ENCODE measurements at regions not wholly inside any gene's neighbourhood (a gene's known extent, or its start where the extent isn't known, plus 50 kb on each side); places are given as distances from the start of the nearest gene placed in this dataset.
A peak's percentile ranks its signal among the peaks of the same experiment; 100 is the strongest.
"Not testable (repeated sequence)": the region's sequence is repeated elsewhere in the genome, so short reads cannot be mapped to it uniquely, and the experiment has no call there.

DNA sequence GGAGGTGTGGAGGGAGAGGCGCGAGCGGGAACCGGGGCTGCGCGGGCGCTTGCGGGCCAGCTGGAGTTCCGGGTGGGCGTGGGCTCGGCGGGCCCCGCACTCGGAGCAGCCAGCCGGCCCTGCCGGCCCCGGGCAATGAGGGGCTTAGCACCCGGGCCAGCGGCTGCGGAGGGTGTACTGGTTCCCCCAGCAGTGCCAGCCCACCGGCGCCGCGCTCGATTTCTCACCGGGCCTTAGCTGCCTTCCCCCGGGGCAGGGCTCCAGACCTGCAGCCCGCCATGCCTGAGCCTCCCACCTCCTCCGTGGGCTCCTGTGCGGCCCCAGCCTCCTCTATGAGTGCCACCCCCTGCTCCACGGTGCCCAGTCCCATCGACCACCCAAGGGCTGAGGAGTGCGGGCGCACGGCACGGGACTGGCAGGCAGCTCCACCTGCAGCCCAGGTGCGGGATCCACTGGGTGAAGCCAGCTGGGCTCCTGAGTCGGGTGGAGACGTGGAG, 141.4 kb downstream of the SPRY1 start:
- DNase-seq (ENCODE audit: low read depth in 2 of 2), result not testable (repeated sequence)

DNA sequence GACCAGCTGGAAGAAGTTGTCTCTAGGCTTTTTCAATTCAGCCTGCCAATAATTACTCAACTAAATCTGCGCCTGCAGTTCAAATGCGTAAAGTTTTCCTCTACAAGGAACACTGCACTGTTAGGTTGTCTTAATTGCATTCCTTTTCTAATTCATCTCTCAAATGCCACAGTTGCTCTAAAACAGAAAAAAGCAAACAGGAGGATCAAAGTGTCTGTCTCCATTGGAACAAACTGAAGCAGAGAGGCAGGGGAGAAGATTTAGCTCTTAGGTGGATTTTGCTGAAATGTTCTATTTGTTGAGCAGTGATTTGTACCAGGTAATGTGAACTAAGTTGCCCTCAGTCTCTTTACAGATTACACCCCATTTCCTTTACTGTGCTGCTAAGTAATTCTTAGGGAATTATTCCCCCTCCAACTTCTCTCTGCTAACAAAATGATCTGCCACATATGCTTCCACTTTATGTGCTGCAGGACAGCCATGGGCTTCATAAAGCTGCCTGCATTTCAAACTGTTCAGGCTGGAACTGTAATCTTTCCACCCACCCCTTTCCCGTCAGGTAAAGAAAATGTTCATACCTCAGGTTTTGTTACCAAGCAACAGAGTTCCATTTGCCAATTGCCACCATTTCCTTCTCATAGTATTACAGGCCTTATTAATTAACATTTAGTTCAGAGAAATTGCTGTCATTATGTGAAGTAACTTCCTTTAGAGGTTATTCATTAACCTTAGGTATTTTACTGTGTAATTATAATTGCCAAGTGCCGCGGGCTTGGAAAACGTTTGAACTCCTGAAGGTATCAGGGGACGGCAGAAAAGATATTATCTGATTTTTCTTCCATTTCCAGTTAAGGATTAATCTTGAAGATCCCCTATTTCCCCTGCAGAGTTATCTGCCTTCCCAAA, 149.3 kb downstream of the SPRY1 start:
- no peak for DNase-seq (ENCODE audit: low read depth in 2 of 2)

DNA sequence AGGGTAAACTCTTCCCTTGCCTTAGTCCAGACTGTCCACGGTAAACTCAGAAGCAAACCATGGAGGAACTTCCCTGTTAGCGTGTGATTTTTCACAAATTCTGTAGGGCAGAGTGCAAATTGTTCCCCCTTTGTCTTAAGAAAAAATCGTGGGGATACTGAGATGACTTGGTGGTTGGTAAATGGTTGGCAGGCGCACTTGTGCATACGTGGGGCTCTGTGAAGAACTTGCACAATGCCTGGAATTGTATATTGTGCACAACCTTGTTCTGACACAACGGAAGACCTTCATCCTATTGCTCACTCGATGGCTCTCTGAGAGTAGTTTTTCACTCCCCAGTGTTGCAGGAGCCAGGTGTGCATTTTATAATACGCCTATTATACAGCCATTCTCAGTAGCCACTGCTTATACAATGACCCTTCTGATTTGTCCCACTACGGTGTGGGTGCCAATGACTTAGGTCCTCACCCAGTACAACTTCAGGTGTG, 150.0 kb downstream of the SPRY1 start:
- DNase-seq (ENCODE audit: low read depth in 2 of 2), result no peak

DNA sequence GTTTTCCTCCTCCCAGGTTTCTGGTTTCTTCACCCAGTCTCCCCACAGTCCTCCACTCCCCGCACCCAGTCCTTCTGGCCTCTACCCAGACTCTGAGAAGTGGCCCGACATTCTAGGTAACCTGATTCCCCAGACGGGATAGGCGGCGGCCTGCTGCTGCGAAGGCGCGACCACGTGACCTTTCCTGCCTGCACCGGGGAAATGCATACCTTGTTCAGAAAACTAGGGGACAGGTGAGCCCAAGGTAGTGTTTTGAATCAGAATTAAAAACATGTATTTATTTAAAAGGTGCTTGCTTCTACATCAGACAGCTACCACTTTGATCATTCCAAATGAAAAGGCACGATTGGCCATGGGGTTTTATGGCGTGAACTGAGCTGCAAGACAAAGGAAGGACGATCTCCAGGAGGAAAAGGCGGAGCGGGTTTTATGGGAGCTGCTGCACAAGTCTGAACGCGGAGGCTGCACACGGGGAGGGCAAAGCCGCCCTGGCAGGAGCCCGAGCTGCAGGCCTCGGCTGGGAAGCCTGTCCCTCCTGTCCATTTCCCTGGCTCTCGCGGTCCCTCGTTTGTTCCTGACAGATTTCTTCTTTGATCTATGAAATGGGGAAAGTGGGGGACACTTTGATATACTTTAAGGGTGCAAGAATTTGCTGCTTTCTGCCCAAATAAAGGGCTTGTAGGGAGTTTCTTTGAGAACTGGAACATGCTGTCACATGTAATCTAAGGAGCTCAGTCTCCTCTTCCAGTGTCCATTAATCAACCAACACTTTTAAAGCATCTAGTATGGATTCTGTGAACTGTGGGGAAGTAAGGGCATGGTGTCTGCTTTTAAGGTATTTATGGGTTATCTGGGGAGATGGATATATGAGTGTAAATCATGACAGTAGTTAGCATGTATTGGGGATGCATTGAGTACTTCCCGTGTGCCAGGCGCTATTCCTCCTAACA, 150.9 kb downstream of the SPRY1 start:
- no peak for DNase-seq (ENCODE audit: low read depth in 2 of 2)

DNA sequence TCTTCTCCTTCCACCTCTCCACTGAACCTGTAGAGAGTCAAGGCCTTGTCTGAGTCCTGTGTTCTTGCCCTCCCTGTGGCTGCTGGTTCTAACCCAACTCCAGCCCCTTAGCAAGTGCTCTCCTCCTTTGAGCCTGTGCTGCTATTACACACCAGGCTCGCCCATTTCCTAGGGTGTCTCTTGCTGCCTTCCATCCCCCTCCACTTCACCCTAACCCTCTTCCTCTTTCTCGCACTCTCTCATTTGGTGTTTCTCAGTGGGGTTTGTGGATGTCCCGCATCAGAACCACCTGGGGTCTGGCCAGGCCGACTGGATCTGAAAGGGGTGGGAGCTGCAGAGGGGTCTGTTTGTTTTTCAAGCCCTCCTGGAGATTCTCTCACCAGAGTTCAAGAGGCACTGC, 156.7 kb downstream of the SPRY1 start:
- DNase-seq (ENCODE audit: low read depth in 2 of 2), result no peak

DNA sequence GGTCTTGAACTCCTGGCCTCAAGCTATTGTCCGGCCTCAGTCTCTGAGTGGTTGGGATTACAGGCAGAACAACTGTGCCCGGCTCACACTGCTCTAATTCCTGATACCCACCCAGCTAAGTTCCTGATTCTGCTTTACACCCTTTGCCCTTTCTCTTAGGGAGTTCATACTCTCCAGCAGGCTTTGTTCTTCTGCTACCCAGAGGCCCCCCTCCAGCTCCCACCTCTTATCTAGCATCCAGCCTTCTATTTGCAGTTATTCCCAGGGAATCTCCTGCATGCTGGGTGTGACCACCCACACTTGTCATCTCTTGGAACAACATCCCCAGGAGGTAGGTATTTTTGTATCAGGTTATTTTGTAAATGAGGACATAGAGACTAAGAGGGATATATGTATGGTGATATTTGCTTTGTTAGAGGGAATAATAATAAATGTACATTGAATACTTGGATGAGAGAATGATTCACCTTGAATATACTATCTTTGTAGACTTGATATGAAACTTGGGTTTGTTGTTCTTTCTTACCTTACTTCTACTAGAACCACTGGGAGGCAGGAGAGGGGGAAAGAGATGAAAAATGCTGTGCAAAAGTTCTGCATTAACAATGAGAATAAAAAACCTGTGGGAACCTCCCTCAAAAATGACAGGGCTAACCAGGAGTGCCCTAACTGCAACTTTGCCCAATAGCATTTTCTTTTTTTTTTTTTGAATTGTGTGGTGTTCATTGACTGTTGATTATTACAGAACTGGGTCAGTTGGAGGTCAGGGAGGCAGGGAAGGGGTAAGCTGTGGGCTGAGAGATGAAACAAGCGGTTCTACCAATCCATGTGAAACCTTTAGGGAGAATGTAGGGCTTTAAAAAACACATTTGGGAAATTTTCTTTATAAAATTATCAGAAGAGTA, 157.4 kb downstream of the SPRY1 start:
- DNase-seq (ENCODE audit: low read depth in 2 of 2), result no peak

DNA sequence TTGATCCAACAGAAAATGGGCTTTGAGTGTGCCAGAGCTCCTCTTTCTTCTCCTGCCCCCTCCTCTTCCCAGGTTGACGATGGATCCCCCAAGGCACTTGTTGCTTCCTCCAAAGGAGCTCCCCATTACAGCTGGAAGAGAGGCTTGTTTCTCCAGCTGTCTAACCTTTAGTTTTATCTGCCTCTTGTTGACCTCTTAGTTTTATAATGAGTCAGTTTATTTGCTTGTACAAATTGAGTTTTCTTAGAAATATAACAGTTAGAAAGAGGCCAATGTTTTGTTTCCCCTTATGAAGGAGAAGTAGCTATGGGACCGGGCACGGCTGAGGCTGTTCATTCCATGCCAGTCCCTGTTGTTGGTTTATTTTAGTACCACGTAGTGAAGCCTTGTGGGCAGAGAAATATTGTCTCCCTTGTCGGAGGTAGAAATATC, 158.2 kb downstream of the SPRY1 start:
- DNase-seq (ENCODE audit: low read depth in 2 of 2), result no peak

DNA sequence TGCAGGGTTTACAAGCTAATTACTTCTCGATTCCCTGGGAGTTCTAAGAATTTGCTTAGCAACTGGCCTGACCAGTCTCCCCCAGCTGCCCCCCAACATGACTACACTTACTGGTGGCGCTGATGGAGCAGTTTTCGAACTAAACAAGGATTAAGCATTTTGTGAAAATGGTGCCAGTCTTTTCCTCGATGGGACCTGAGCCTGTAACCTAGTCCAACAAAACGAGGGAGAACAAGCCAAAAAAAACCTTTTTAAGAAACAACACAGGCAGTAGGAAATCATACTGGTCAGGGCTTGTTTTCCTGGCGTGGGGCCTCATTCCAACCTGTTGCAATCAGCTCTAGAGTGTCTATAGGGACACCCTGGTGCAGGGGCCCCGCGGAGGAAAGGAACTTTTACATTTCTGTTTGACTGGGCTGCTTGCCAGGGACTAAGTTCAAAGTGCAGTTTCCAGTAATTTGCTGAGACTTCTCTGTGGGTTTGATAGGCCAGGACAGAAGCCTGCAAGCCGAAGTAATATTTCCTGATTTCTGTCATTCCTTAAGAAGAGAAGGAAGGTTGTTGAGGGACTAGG, 158.7 kb downstream of the SPRY1 start:
- no peak for DNase-seq (ENCODE audit: low read depth in 2 of 2)

DNA sequence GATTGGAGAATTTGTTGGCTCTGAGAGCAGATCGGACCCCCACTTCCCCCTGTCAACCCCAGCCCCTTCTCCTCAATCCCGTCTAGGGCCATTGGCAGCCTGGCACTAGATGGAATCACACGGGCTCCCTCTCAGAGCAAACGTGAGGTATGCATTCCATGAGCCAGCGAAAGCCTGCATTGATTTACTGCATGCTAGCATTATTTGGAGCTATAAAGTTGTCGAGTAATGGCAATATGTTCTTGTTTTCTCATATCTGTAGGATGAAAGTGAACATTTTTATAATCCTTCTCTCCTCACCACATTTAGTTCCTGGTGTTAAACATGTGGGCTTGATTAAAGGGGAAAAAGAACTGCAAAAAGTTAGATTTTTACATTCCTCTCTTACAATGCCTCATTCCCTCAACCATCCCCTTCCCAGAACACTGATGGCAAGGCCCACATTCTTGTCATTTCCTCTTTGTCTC, 159.2 kb downstream of the SPRY1 start:
- DNase-seq (ENCODE audit: low read depth in 2 of 2), result no peak

DNA sequence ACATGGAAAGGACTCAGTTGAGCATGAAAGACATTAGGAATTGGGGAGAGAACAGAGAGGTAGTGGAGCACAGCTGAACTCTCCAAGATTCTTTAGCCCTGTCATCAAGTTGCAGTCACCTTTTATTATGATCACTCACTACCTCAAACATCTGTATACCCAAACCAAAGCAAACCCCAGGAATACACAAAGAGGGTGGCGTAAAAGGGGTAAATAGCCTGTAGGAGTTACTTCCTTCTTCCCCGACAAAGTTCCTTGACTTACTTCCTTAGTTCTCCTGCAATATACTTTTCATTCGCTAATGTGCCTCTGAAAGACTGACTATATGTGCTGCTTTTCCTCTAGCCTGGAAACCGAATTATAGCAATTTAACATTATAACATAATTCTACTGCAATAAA, 159.9 kb downstream of the SPRY1 start:
- no peak for DNase-seq (ENCODE audit: low read depth in 2 of 2)

DNA sequence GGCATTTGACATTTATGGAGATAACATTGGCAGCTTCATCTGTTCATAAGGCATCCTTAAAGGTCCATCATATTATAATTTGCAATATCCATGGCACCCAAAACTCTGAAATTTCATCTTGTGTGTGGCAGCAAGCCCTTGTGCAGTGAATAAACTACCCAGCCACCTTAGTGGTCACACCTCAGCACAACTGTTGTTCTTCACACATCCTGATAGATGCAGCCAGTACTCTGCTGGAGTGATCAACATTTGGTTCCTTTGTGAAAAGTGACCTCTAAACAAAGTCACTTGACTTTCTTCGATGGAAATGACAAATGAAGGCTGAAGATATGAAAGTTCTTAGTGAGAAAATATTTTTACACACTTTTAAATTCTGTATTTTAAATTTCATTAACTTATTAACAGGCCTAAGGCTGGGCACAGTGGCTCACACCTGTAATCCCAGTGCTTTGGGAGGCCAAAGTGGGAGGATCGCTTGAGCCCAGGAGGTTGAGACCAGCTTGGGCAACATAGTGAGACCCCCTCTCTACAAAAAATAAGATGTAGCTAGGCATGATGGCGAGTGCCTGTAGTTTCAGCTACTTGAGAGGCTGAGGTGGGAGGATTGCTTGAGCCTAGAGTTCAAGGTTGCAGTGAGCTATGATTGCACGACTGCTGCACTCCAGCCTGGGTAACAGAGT, 161.4 kb downstream of the SPRY1 start:
- no peak for DNase-seq (ENCODE audit: low read depth in 2 of 2)

DNA sequence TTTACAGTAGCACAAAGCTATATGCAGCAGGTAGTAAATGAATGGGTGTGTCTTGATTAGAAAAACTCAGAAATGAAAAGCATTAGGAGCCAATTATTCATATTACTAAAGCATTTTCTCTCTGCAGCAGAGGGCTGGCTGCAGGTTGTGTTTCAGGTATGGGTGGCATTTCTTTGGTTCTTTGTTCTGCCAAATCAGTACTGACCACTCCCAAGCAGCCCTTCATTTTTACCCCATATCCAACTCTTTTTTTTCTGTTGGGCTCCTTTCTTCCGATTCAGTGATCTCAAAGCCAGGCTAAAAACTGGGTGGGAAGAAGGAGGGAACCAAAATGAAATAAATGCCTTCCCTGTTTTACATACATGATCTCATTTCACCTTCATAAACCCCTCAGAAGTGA, 162.3 kb downstream of the SPRY1 start:
- DNase-seq (ENCODE audit: low read depth in 2 of 2), result no peak

DNA sequence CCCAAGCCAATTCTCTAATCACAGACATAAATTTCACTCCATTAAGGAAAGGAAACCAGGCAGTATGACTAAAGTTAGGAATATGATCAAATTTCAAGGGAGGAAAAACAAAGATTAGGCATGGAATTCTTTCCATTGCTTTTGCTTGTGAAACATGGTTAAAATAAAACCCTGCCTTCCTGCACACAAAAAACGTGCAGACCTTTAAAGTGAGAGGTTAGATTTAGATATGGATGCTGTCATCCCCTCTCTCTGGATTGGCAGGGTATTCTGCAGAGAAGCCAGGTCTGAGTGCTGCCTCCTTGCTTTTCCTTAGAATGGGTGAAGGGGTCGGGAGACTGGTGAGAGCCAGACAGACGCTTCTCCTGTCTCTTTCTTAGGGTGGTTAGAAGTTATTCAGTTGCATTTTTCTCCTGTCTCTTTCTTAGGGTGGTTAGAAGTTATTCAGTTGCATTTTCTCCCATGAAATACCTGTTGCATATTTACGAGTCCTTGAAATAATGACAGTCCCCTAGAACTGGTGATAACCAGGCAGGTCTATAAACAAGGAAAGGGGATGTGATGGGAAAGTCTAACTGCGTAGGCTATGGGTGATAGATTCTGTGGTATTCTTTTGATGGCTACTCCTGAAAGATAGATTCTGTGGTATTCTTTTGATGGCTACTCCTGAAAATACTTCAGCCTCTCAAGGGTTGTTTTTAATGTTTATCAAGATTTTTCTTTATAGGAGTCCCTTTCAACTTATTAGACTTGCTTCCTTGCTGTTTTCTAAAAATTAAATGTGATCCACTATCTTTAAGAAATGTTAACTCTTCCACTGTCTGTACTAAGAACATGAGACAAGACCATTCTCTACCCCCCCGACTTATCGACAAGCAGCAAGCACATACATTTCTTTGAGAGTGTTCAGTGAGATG, 163.6 kb downstream of the SPRY1 start:
- no peak for DNase-seq (ENCODE audit: low read depth in 2 of 2)

DNA sequence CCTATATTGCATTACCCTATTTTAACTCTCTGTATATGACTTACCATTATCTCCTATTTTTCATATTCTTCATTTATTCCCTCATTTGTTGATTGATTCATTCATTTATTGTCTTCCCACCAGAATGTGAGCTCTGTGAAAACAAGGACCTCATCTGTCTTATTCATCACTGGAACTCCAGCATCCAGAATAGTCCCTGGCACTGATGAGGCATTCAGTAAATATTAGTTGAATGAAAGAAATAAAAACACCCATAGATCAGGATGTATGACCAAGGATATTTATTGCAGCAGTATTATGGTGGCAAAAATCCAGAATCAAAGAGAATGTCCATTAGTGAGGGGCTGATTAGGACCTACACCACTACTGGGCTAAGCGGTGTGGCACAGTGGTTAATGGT, 164.9 kb downstream of the SPRY1 start:
- no peak for DNase-seq (ENCODE audit: low read depth in 2 of 2)

DNA sequence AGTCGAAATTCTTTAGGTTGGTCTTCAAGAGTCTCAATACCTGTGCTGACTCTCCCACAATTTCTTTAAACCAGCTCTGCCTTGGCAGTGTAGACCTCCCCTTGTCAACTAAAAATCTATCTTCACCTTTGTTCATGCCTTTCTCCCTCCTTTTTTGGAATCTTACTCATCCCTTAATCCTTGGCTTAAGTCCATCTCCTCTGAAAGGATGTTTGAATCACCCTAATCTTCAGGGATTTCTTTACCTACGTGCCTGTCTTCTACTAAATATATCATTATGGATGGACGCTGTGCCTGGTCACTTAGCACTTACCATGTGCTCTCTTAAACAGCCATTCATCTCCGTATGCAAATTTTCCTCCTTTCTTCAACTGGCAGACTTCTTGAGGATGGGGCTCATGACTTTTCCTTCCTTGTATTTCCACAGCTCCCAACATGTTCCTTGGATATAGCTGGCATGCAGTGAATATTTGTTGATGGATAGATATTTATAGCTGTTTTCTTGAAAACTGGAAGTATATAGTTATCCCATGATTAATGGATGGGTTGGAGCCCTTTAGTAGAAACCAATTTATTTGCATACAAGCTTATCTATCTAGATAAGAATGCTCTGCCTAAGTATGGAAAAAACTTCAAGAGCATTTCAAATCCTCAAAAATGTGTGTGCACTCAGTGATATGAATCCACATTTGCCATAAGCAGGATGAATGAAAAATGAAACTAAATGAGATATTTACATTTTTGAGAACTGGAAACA, 166.6 kb downstream of the SPRY1 start:
- DNase-seq (ENCODE audit: low read depth in 2 of 2), result no peak

DNA sequence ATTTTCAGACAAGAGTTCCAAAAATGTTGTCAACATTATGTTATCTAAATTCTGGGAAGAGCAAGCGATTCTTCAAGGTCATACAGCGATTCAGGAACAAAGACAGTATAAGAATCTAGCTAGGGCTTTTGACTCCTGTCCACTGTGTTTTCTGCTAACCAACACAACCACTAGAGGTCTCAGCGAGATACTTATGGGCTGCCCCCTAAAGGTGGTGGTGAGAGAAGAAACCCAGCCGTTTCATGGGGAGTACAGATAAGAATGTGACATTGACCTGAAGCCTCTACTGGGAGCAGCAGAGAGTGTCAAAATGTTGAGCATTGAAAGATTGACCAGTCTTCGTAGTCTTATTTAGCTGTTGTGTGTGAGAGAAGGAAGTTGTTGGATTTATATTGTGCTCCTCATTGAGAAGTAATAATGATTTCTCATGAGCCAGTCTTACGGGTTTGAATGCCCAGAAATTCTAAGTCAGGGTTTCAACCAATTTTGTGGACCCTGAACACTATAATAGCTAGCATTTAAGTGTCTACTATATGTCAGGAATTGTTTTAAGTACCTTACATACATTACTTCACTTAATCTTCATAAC, 168.3 kb downstream of the SPRY1 start:
- DNase-seq (ENCODE audit: low read depth in 2 of 2), result peak in 1 of 2 donors; percentile 23

DNA sequence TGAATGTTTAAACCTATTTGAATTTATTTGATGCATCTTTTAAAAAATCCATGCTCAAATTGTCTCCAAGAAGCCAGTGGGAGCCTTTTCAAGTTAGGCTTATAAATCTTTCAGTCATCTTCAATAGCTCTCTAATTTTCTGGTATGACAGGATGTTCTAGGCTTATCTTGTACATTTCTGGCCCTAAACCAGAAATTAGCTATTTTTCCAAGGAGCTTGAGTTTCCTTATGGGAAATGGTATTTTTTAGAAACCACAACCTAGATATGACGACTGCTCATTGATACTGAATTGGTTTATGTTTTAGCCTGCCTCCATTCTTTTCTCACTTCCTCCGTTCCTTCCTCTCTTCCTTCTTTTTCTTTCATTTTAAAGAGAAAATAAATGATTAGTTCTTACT, 172.3 kb downstream of the SPRY1 start:
- no peak for DNase-seq (ENCODE audit: low read depth in 2 of 2)

DNA sequence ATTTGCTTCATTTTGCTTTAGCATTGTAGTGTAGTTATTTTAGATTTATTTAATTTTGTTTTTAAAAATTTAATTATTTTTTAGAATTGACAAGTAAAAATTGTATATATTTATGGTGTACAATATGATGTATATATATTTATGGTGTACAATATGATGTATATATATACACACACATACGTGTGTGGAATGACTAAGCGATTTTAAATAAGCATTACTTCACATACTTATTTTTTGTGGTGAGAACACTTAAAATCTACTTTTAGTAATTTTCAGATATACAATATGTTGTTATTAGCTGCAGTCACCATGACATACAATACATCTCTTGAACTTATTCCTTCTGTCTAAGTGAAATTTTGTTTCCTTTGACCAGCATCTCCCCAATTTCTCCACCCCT, 172.9 kb downstream of the SPRY1 start:
- no peak for DNase-seq (ENCODE audit: low read depth in 2 of 2)

Measured in stimulated activated CD4-positive, alpha-beta T cell treated with anti-CD3 and anti-CD28 coated beads, Interleukin-1b, Interleukin-23, amount 100 ng/mL, for 4 hours (primary cell).